Chondrocyte (in vitro differentiated cells): ENCODE measurements at regions not wholly inside any gene's neighbourhood (a gene's known extent, or its start where the extent isn't known, plus 50 kb on each side); places are given as distances from the start of the nearest gene placed in this dataset.
A peak's percentile ranks its signal among the peaks of the same experiment; 100 is the strongest.

ENCODE experiments used
- DNase-seq: peaks from one replicate; pipeline ENCODE4 v3.0.0; 2021; ENCODE audit warnings: mixed read lengths, low spot score
- H3K27ac Mint-ChIP-seq: one replicate; pipeline ENCODE4 v1.8.0; 2021; ENCODE audit warnings: mild to moderate bottlenecking, moderate library complexity, mixed read lengths; ENCODE audit not compliant: unreplicated experiment
- H3K27me3 Mint-ChIP-seq: 2 replicates; pipeline ENCODE4 v1.8.0; 2021; ENCODE audit warnings: low read depth, mixed read lengths
- H3K36me3 Mint-ChIP-seq: 2 replicates; pipeline ENCODE4 v1.8.0; 2021; ENCODE audit warnings: low read depth, mixed read lengths
- H3K4me1 Mint-ChIP-seq: 2 replicates; pipeline ENCODE4 v1.8.0; 2021; ENCODE audit warnings: low read depth, mild to moderate bottlenecking, mixed read lengths
- H3K4me3 Mint-ChIP-seq: one replicate; pipeline ENCODE4 v1.8.0; 2021; ENCODE audit warnings: mild to moderate bottlenecking, moderate library complexity, mixed read lengths; ENCODE audit not compliant: unreplicated experiment
- H3K9me3 Mint-ChIP-seq: 2 replicates; pipeline ENCODE4 v1.8.0; 2021; ENCODE audit warnings: low read depth, mixed read lengths
- TF ChIP-seq, protein P1 (sequence below): fragments of 200-600 bp; sonication (generic); IDR thresholded peaks from 2 replicates; pipeline ENCODE4 v1.5.0; 2021; ENCODE audit warnings: antibody characterized with exemption, mild to moderate bottlenecking, moderate library complexity

DNA sequence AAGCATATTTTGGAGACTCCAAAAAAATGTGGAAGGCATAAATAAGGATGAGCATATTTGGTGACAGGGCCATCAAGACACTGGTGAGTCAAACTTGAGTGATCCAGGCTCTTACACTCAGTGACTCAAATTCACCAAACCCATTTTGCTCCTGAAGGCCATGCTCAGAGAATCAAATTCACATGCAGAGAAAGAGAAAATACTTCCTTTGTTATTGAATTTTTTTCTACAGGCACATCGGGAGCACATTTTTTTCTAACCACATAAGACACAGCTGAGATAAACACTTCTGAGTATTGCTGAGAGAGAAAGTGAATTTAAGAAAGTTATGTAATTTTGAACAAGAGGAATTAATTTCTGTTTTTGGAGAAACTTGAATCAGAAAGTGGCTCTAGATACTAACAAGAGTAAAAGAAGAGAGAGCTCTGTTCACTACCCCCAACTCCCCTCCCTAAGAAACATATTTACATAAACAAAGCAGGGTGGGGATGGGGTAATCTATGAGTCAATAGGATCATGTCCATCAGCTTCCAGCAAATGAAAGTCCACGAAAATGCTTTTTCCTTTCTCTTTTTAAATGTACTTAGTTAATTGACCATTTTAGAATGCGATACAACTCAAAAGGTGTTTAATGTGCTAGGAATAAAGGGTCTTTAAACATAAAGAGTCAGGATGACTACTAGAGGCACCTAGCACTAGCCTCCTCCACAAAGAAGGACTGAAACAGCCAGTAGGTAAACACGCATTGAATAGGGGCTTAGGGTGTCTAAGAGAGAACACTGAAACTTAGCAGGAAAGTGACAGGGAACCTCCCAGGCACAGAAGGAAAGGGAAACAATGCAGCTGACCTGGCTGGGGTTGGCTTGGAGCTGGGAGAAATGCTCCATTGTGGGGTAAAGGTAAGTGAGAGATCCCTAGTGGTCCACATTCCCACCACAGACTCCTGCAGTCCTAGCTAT, 152.3 kb downstream of the KCNE4 start:
- Mint-ChIP-seq H3K36me3 (peaks cover 1% of the 10 kb centered on the region), H3K27me3 (no peaks in the 10 kb centered on the region), H3K4me3 (no peak overlapping the region), H3K4me1 (peaks cover 11% of the 10 kb centered on the region), H3K9me3 (peaks cover 14% of the 10 kb centered on the region), H3K27ac (peak overlapping the region; percentile 4)
- DNase-seq: no peak
- TF ChIP-seq, protein P1, sequence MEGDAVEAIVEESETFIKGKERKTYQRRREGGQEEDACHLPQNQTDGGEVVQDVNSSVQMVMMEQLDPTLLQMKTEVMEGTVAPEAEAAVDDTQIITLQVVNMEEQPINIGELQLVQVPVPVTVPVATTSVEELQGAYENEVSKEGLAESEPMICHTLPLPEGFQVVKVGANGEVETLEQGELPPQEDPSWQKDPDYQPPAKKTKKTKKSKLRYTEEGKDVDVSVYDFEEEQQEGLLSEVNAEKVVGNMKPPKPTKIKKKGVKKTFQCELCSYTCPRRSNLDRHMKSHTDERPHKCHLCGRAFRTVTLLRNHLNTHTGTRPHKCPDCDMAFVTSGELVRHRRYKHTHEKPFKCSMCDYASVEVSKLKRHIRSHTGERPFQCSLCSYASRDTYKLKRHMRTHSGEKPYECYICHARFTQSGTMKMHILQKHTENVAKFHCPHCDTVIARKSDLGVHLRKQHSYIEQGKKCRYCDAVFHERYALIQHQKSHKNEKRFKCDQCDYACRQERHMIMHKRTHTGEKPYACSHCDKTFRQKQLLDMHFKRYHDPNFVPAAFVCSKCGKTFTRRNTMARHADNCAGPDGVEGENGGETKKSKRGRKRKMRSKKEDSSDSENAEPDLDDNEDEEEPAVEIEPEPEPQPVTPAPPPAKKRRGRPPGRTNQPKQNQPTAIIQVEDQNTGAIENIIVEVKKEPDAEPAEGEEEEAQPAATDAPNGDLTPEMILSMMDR: no peak

DNA sequence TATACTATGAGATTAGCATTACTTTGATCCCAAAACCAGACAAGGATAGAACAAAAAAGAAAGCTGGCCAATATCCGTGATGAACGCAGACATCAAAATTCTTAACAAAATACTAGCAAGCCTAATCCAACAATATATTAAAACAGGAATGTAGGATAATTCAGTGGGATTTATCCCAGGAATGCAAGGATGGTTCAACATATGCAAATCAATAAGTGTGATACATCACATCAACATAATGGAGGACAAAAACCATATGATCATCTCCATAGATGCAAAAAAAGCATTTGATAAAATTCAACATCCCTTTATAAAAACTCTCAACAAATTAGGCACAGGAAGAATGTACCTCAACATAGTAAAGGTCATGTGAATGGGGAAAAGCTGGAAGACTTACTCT, 158.5 kb downstream of the KCNE4 start:
- TF ChIP-seq, protein P1: no peak
- DNase-seq: no peak
- H3K4me3 Mint-ChIP-seq: no peak overlapping the region
- peaks cover 32% of the 10 kb centered on the region for H3K9me3 Mint-ChIP-seq
- H3K4me1 Mint-ChIP-seq: peaks cover 13% of the 10 kb centered on the region
- peaks cover 12% of the 10 kb centered on the region for H3K36me3 Mint-ChIP-seq
- no peaks in the 10 kb centered on the region for H3K27me3 Mint-ChIP-seq
- H3K27ac Mint-ChIP-seq: no peak overlapping the region

DNA sequence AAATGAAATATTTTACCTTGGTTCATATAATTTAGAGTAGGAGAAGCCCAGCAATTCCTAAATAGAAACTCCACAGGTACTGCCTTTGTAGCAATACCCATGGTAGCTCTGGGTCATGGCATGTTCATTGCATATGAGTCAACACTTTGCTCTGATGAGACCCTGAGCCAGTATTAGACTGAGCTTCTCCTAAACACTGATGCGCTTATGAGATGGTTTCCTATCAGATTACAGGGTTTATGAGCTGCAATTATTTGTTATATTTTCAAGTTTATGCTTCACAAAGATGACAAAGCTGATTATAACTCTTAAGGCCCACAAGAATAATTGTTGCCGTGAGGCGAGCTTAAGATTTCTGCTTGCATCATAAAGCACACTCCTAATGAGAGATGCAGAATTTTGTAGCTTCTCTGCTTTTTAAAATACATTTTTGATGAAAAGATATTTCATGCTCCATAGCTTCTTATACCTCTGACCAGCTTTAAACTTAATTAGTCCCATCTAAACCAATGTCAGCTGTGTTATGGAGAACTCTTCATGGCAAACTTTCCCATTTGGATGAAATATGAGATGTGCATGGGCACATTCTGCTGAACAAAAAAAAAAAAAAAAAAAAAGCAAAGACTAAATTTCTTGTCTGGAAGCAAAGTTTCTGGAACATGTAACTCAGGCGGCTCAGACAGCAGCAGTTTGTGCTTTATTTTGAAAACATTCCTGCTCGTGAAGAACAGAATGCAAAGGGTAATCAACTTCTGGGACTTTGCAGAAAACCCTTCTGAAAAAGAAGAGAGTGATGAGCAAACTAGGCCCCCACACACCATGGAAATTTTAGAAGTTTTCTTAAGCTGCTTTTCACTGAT, 162.6 kb downstream of the KCNE4 start:
- DNase-seq: no peak
- Mint-ChIP-seq H3K9me3 (peaks cover 18% of the 10 kb centered on the region), H3K4me1 (peaks cover 36% of the 10 kb centered on the region), H3K4me3 (peak overlapping the region; percentile 16), H3K27ac (peak overlapping the region; percentile 94), H3K36me3 (peaks cover 11% of the 10 kb centered on the region), H3K27me3 (no peaks in the 10 kb centered on the region)
- TF ChIP-seq, protein P1: no peak

DNA sequence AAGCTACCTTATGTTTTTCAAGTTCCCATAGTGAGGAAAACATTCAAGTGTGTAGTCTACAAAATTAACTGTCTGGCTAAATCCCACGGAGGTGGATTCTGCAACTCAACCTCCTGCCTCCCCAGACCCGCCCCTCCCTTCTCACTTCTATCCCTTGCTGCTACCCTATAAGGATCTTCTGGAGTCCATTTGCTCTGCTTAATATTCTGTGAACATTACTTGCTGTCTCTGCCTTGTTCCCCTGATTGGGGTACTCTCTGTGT, 163.2 kb downstream of the KCNE4 start:
- H3K27me3 Mint-ChIP-seq: no peaks in the 10 kb centered on the region
- TF ChIP-seq, protein P1: no peak
- DNase-seq: no peak
- H3K9me3 Mint-ChIP-seq: peaks cover 12% of the 10 kb centered on the region
- peaks cover 36% of the 10 kb centered on the region for H3K4me1 Mint-ChIP-seq
- peaks cover 6% of the 10 kb centered on the region for H3K36me3 Mint-ChIP-seq
- peak overlapping the region; percentile 16 for H3K4me3 Mint-ChIP-seq
- peak overlapping the region; percentile 94 for H3K27ac Mint-ChIP-seq

DNA sequence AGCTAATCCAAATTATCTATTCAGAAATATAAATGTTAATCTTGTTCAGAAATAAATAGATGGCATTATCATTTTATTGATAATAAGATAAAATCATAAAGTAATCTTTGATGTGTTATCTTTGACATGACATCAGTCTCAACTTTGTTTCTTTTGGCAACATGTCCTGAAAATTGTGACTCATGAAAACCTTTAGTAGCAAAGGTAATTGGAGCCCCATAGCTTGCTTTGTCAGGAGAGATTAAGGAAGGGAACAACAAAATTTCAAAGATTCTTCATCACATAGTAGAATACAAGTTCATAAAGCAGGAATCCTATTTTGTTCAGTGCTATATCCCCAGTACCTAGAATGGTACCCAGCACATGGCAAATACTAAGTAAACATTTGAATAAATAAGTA, 165.4 kb downstream of the KCNE4 start:
- H3K27me3 Mint-ChIP-seq: no peaks in the 10 kb centered on the region
- peaks cover 36% of the 10 kb centered on the region for H3K4me1 Mint-ChIP-seq
- DNase-seq: no peak
- no peaks in the 10 kb centered on the region for H3K9me3 Mint-ChIP-seq
- no peak overlapping the region for H3K4me3 Mint-ChIP-seq
- H3K36me3 Mint-ChIP-seq: no peaks in the 10 kb centered on the region
- TF ChIP-seq, protein P1: no peak
- H3K27ac Mint-ChIP-seq: no peak overlapping the region
